Thyroid gland (tissue), 4 donors: ENCODE measurements at regions not wholly inside any gene's neighbourhood (a gene's known extent, or its start where the extent isn't known, plus 50 kb on each side); places are given as distances from the start of the nearest gene placed in this dataset.

Experiments used
- DNase-seq, 2 donors: peaks; one replicate each; pipeline ENCODE4 v3.0.0-alpha.2; 2019
- H3K27ac ChIP-seq, 3 donors: fragments of 200-600 bp; sonication (generic); 1 replicate in 2 of 3; 2 replicates in 1 of 3; pipeline ENCODE4 v1.5.1; 2016 to 2019; ENCODE audit warnings: mild to moderate bottlenecking in 1 of 3, moderate library complexity in 1 of 3
- H3K27me3 ChIP-seq: fragments of 200-600 bp; sonication (generic); one replicate; pipeline ENCODE4 v1.5.1; 2019
- H3K36me3 ChIP-seq, 2 donors: fragments of 200-600 bp; sonication (generic); one replicate each; pipeline ENCODE4 v1.5.1; 2016 to 2019
- H3K4me1 ChIP-seq, 2 donors: fragments of 200-600 bp; sonication (generic); one replicate each; pipeline ENCODE4 v1.5.1; 2017 to 2019
- H3K4me3 ChIP-seq, 3 donors: fragments of 200-600 bp; sonication (generic); replicated peaks in 1 of 3; 1 replicate in 2 of 3; 2 replicates in 1 of 3; pipeline ENCODE4 v1.5.1; 2016; ENCODE audit warnings: mild to moderate bottlenecking in 1 of 3
- H3K9me3 ChIP-seq: fragments of 200-600 bp; sonication (generic); one replicate; pipeline ENCODE4 v1.5.1; 2017
- CTCF ChIP-seq, 6 experiments: fragments of 200-600 bp in 3 of 6; fragments of 450-650 bp in 3 of 6; sonication (generic) in 3 of 6; IDR thresholded peaks; one replicate each; pipeline ENCODE4 v1.5.1; 2016 to 2019; ENCODE audit warnings: antibody characterized with exemption in 6 of 6, mild to moderate bottlenecking in 2 of 6, inconsistent platforms in 1 of 6, moderate library complexity in 1 of 6
- POLR2A ChIP-seq, 2 donors: fragments of 450-650 bp; IDR thresholded peaks; one replicate each; pipeline ENCODE4 v1.6.1; 2017; ENCODE audit warnings: antibody characterized with exemption in 2 of 2, mild to moderate bottlenecking in 2 of 2, moderate library complexity in 1 of 2
- WGBS, 2 donors: methylation state at CpG; one replicate each; pipeline ENCODE4 v1.1.5; 2017; 5-methylcytosine and 5-hydroxymethylcytosine counted together
- intact Hi-C: fragments of 100-400 bp; cut with DNase I; formaldehyde crosslinking; loops from one replicate; pipeline ENCODE4 v1.15.1; 2023

DNA sequence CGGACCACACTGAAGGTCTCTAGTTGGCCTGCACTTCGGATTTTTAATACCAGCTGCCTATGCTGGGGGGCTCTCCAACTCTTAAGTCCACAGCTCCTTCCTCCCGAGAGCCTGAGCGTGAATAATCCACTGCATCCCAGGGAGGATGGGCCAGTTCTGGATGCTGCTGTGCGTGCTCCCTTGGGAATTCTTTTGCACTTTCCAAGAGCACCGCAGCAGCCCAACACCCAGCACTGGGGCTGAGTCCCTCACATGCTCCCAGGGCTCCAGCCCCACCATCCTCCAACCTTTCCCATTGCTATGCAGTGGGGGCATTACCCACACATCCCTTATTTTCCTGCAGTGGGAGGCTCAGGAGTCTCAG, 136.4 kb upstream of the IQSEC1 start:
- WGBS, 2 donors, result 74 to 75% methylated on average over 6 of the region's 6 CpGs
- Histone ChIP-seq H3K9me3 (no peaks in the 10 kb centered on the region), H3K4me3 (no peak overlapping the region), H3K4me1 (peaks cover 0 to 2% of the 10 kb centered on the region in 2 donors), H3K36me3 (no peaks in the 10 kb centered on the region), H3K27ac (no peak overlapping the region), H3K27me3 (no peaks in the 10 kb centered on the region)
- intact Hi-C loops, result no loop called here
- no peak for TF ChIP-seq POLR2A (IDR thresholded peaks at IDR 0.05)
- no peak for TF ChIP-seq CTCF (IDR thresholded peaks at IDR 0.05)
- no peak for DNase-seq

DNA sequence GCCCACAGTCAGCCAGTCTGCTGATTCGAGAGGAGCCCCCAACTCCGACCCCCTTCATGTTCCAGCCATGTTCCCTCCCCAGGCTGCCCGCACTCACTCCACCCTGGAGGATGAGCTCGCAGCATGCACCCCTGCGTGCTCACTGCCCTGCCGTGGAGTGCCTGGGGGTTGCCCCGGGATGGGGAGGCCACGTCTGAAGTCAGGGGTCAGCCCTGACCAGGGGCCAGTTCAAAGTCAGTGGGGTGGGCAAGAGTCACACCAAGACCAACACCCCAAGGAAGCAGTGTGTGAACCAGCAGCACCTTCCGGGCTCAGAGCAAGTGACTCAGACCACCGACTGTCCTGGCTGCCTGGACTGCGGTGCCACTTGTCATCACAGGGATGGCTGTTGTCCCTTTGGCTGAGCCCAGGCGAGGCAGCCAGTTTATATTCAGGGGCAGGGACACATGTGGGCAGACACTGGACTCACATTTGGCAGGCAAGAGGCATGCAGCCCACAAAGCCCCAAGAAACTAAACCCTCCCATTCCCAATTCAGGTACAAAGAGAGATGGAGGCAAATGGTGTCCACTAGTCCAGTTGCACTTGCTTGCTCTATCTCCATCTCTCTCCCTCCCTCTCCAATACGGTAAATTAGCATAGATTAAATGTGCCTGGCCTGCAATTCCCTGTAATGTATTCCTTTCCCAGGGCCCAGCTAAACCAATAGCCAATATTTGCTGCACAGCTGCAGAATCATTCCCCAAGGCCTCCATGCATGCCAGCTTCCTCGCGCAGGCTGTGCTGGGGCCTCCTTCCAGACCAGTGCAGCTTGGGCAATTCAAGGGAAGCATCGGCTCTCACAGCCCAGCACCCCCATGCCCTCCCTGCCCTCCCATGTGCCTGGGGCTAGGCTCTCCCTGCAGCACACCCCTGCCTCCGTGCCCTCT, 135.7 kb upstream of the IQSEC1 start:
- H3K4me1 ChIP-seq, result peaks cover 0 to 6% of the 10 kb centered on the region in 2 donors
- no peaks in the 10 kb centered on the region for H3K9me3 ChIP-seq
- H3K4me3 ChIP-seq, result no peak overlapping the region
- TF ChIP-seq CTCF (IDR thresholded peaks at IDR 0.05), result no peak
- TF ChIP-seq POLR2A (IDR thresholded peaks at IDR 0.05), result no peak
- DNase-seq, result no peak
- intact Hi-C loops, result no loop called here
- no peaks in the 10 kb centered on the region for H3K36me3 ChIP-seq
- H3K27me3 ChIP-seq, result no peaks in the 10 kb centered on the region
- 85 to 91% methylated on average over 10 of the region's 17 CpGs for WGBS, 2 donors
- no peak overlapping the region for H3K27ac ChIP-seq

DNA sequence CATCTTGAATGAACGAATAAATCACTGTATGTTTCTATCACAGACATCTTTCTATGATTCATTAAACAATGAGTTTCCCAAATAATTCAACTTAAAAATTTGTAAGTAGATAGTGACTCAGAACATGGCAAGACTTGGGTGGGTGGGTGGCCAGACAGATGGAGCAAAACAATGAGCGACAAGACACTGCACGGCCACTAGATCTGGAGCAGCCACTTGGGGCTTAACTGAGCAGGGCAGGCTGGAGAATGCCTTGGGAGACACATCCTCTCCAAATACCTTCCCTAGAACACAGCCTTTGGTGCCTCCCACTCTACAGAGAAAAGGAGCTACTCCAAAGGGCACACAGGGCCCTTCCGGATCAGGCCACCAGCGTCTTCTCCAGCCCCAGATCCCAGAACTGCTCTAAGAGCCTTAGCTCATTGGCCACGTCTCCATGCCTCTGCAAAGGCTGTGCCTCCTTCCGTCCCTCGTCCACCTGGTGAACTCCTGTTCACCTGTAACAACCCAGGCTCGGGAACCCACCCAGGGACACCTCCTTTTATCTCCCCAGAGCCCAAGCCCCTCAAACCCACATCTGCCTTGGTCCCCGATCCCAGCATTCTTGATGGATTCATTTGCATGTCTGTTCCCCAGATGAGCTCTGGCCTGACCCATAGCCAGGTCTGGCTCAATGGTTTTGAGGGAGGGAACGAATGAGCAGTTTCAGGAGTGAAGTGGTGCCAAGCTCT, 134.9 kb upstream of the IQSEC1 start:
- no peaks in the 10 kb centered on the region for H3K9me3 ChIP-seq
- no peak for DNase-seq
- no peak overlapping the region for H3K27ac ChIP-seq
- H3K27me3 ChIP-seq, result no peaks in the 10 kb centered on the region
- 76 to 82% methylated on average over 11 of the region's 11 CpGs for WGBS, 2 donors
- peaks cover 0 to 7% of the 10 kb centered on the region in 2 donors for H3K4me1 ChIP-seq
- TF ChIP-seq CTCF (IDR thresholded peaks at IDR 0.05) (no peak), POLR2A (IDR thresholded peaks at IDR 0.05) (no peak)
- H3K36me3 ChIP-seq, result no peaks in the 10 kb centered on the region
- no peak overlapping the region for H3K4me3 ChIP-seq
- intact Hi-C loops, result no loop called here

DNA sequence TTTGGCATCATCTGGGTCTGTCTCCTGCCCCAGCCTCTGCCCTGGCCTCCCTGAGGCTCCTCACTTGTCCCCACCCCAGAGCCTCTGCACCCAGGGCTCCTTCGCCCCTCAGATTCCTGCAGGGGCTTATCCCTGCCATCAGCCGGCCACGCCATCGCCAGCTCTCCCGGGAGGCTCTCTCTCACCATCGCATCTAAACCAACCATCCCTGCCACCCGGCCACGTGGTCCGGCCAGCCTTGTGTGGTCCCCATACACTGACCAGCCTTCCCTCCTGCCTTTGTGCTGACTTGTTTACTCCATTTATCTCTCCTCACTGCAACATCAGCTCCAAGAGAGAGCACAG, 134.3 kb upstream of the IQSEC1 start:
- TF ChIP-seq POLR2A (IDR thresholded peaks at IDR 0.05), result no peak
- TF ChIP-seq CTCF (IDR thresholded peaks at IDR 0.05), result no peak
- Histone ChIP-seq H3K4me3 (no peak overlapping the region), H3K36me3 (no peaks in the 10 kb centered on the region), H3K27me3 (no peaks in the 10 kb centered on the region), H3K27ac (no peak overlapping the region), H3K9me3 (no peaks in the 10 kb centered on the region), H3K4me1 (peaks cover 0 to 7% of the 10 kb centered on the region in 2 donors)
- DNase-seq, result no peak
- 90 to 92% methylated on average over 9 of the region's 9 CpGs for WGBS, 2 donors
- intact Hi-C loops, result no loop called here
